HL-60 (cell line): ENCODE measurements at regions not wholly inside any gene's neighbourhood (a gene's known extent, or its start where the extent isn't known, plus 50 kb on each side); places are given as distances from the start of the nearest gene placed in this dataset.

Experiments
- DNase-seq, 2 experiments: peaks; one replicate each; pipeline ENCODE4 v3.0.0-alpha.2; 2010 to 2020; ENCODE audit warnings: low read depth in 1 of 2, low spot score in 1 of 2
- H3K27ac ChIP-seq: fragments of 250-450 bp; sonication (Bioruptor Pico); replicated peaks from 2 replicates; pipeline ENCODE4 v1.5.1; 2020; ENCODE audit warnings: mild to moderate bottlenecking, moderate library complexity
- H3K27me3 ChIP-seq: fragments of 250-450 bp; sonication (Bioruptor Pico); 2 replicates; pipeline ENCODE4 v1.5.1; 2021; ENCODE audit warnings: mild to moderate bottlenecking, moderate library complexity; ENCODE audit not compliant: insufficient read depth, poor library complexity, severe bottlenecking
- H3K4me3 ChIP-seq: replicated peaks from 2 replicates; pipeline ENCODE4 v1.5.1; 2011; ENCODE audit warnings: mild to moderate bottlenecking, control low read depth, low read length; ENCODE audit not compliant: insufficient read depth
- GABPA ChIP-seq: IDR thresholded peaks from 2 replicates; pipeline ENCODE4 v1.6.1; 2012; ENCODE audit warnings: low read depth
- POLR2AphosphoS5 ChIP-seq: IDR thresholded peaks from 2 replicates; pipeline ENCODE4 v1.6.1; 2012; ENCODE audit warnings: low read depth
- SPI1 ChIP-seq: IDR thresholded peaks from 2 replicates; pipeline ENCODE4 v1.6.1; 2012; ENCODE audit warnings: low read depth, mild to moderate bottlenecking, borderline replicate concordance
- TF ChIP-seq, protein P1 (sequence below): IDR thresholded peaks from 2 replicates; pipeline ENCODE4 v1.6.1; 2012; ENCODE audit warnings: low read depth; ENCODE audit not compliant: insufficient replicate concordance
- TF ChIP-seq, protein P2 (sequence below): IDR thresholded peaks from one replicate; pipeline ENCODE4 v1.5.1; 2011; ENCODE audit warnings: low read length, control low read depth, inconsistent platforms; ENCODE audit not compliant: insufficient read depth

DNA sequence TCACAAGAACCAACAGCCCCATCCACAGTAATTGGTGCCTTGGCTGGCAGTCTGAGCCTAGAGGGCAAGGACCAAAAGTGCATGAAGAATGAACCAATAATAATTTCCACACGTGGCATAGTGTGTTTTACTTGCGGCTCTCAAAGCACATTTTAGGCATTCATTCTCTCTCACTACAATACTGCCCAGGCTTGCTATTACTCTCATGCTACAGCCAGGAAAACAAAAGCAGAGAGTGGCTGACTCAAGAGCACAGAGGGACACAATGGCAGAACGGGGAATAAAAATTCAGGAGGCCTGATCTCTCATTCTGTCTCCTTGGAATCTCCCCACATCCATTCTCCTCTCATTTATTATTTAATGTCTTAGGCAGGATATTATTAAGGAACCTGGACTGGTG lies 57.0 kb upstream of the NOL4 start:
- DNase-seq, result no peak
- no peak overlapping the region for H3K27ac ChIP-seq
- no peak overlapping the region for H3K4me3 ChIP-seq
- no peaks in the 10 kb centered on the region for H3K27me3 ChIP-seq
- TF ChIP-seq, protein P1, sequence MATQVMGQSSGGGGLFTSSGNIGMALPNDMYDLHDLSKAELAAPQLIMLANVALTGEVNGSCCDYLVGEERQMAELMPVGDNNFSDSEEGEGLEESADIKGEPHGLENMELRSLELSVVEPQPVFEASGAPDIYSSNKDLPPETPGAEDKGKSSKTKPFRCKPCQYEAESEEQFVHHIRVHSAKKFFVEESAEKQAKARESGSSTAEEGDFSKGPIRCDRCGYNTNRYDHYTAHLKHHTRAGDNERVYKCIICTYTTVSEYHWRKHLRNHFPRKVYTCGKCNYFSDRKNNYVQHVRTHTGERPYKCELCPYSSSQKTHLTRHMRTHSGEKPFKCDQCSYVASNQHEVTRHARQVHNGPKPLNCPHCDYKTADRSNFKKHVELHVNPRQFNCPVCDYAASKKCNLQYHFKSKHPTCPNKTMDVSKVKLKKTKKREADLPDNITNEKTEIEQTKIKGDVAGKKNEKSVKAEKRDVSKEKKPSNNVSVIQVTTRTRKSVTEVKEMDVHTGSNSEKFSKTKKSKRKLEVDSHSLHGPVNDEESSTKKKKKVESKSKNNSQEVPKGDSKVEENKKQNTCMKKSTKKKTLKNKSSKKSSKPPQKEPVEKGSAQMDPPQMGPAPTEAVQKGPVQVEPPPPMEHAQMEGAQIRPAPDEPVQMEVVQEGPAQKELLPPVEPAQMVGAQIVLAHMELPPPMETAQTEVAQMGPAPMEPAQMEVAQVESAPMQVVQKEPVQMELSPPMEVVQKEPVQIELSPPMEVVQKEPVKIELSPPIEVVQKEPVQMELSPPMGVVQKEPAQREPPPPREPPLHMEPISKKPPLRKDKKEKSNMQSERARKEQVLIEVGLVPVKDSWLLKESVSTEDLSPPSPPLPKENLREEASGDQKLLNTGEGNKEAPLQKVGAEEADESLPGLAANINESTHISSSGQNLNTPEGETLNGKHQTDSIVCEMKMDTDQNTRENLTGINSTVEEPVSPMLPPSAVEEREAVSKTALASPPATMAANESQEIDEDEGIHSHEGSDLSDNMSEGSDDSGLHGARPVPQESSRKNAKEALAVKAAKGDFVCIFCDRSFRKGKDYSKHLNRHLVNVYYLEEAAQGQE, result no peak
- TF ChIP-seq, protein P2, sequence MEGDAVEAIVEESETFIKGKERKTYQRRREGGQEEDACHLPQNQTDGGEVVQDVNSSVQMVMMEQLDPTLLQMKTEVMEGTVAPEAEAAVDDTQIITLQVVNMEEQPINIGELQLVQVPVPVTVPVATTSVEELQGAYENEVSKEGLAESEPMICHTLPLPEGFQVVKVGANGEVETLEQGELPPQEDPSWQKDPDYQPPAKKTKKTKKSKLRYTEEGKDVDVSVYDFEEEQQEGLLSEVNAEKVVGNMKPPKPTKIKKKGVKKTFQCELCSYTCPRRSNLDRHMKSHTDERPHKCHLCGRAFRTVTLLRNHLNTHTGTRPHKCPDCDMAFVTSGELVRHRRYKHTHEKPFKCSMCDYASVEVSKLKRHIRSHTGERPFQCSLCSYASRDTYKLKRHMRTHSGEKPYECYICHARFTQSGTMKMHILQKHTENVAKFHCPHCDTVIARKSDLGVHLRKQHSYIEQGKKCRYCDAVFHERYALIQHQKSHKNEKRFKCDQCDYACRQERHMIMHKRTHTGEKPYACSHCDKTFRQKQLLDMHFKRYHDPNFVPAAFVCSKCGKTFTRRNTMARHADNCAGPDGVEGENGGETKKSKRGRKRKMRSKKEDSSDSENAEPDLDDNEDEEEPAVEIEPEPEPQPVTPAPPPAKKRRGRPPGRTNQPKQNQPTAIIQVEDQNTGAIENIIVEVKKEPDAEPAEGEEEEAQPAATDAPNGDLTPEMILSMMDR, result no peak
- TF ChIP-seq GABPA (no peak), SPI1 (no peak), POLR2AphosphoS5 (no peak)

DNA sequence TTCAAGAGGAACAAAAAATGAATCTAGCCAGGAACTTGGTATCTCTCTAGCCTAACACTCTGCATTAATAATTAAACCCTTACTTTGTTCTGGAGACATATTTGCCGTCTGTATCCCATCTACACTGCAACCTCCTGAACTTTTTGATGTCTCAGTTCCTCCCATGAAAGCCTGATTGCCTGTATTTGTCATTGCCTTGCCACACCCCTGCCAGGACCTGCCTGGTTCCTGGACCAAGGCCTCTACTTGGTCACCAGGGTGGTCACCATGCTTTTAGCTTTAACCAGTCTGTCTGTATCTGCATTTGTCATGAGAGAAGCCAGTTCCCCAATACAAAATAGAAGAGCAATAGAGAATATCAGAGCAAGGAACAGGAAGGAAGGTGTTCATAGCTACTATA lies 58.8 kb upstream of the NOL4 start:
- Histone ChIP-seq H3K27me3 (no peaks in the 10 kb centered on the region), H3K27ac (no peak overlapping the region), H3K4me3 (no peak overlapping the region)
- no peak for DNase-seq
- TF ChIP-seq, protein P1, result no peak
- no peak for TF ChIP-seq GABPA
- no peak for TF ChIP-seq POLR2AphosphoS5
- TF ChIP-seq, protein P2, result no peak
- TF ChIP-seq SPI1, result no peak

DNA sequence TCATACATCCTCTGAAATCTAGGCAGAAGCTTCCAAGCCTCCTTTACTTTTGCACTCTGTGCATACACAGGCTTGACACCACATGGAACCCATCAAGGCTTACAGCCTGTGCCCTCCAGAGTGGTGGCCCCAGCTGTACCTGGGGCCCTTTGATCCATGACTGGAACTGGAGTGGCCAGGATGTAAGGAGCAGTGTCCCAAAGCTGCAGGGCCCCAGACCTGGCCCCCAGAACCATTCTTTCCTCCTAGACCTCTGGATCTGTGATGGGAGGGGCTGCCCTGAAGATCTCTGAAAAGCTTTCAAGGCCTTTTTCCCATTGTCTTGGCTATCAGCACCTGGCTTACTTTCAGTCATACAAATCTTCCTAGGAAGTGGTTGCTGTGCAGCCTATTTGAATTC lies 63.1 kb upstream of the NOL4 start:
- TF ChIP-seq, protein P2, result no peak
- no peak for TF ChIP-seq GABPA
- TF ChIP-seq SPI1, result no peak
- TF ChIP-seq POLR2AphosphoS5, result no peak
- TF ChIP-seq, protein P1, result no peak
- no peak overlapping the region for H3K4me3 ChIP-seq
- no peaks in the 10 kb centered on the region for H3K27me3 ChIP-seq
- H3K27ac ChIP-seq, result no peak overlapping the region
- DNase-seq, result no peak
